SK-N-SH (cell line): ENCODE measurements at regions not wholly inside any gene's neighbourhood (a gene's known extent, or its start where the extent isn't known, plus 50 kb on each side); places are given as distances from the start of the nearest gene placed in this dataset.
"Not testable (repeated sequence)": the region's sequence is repeated elsewhere in the genome, so short reads cannot be mapped to it uniquely, and the experiment has no call there.

Experiments used
- CTCF ChIP-seq: fragments of 200-600 bp; sonication (generic); IDR thresholded peaks from 2 replicates; pipeline ENCODE4 v1.6.1; 2017; ENCODE audit warnings: antibody characterized with exemption, mild to moderate bottlenecking, moderate library complexity
- EP300 ChIP-seq, 2 experiments: IDR thresholded peaks; 2 replicates each; pipeline versions ENCODE4 v1.4.0 to v1.6.1; 2012; ENCODE audit warnings: borderline replicate concordance in 1 of 2, low read depth in 1 of 2, low read length in 1 of 2
- EZH2phosphoT487 ChIP-seq: fragments of 200-600 bp; sonication (generic); IDR thresholded peaks from 2 replicates; pipeline ENCODE4 v1.6.1; 2017; ENCODE audit warnings: low read depth, mixed run types, mild to moderate bottlenecking, antibody characterized with exemption, moderate library complexity, borderline replicate concordance
- NRF1 ChIP-seq: IDR thresholded peaks from 2 replicates; pipeline ENCODE4 v1.6.1; 2012; ENCODE audit warnings: low read depth, mild to moderate bottlenecking, low read length
- POLR2AphosphoS5 ChIP-seq: IDR thresholded peaks from 2 replicates; pipeline ENCODE4 v1.6.1; 2012; ENCODE audit warnings: low read depth, low read length
- TCF12 ChIP-seq: IDR thresholded peaks from 2 replicates; pipeline ENCODE4 v1.4.0; 2012
- TEAD4 ChIP-seq: IDR thresholded peaks from 2 replicates; pipeline ENCODE4 v1.4.0; 2012; ENCODE audit warnings: mild to moderate bottlenecking, borderline replicate concordance; ENCODE audit not compliant: insufficient read depth
- YY1 ChIP-seq: IDR thresholded peaks from 2 replicates; pipeline ENCODE4 v1.4.0; 2012; ENCODE audit warnings: low read depth, mild to moderate bottlenecking

- not testable (repeated sequence) for TF ChIP-seq POLR2AphosphoS5; CTCF; TEAD4; TCF12; EZH2phosphoT487; EP300 (IDR thresholded peaks at IDR 0.05; ENCODE audit: borderline replicate concordance in 1 of 2, low read depth in 1 of 2, low read length in 1 of 2); YY1; NRF1
These were observed 138.5 kb downstream of the TBC1D2B start for GRCh38 chr15:77939026-77939425.
